ENCODE measurements at regions not wholly inside any gene's neighbourhood (a gene's known extent, or its start where the extent isn't known, plus 50 kb on each side); places are given as distances from the start of the nearest gene placed in this dataset.

DNA sequence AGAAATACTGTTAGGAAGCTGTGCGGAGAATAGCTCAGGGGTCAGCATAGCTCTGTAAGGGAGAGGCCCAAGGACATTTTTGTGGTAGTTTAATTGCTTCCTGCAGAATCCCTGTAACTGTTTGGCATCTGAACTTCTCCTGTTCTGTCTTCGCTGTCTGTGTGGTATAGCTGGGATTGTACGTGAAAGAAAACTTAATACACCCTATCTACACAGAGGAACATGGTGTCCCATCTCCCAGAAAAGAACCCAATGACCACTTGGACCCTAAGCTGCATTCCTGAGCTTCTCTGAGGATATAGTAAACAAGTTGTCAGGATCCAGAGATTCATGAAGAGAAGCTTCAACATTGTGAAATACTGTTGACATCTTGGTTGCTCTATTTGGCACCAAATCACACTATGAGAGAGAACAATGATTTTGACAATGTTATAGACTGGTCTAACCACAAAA, 81.3 kb downstream of the CDC42EP3 start:
- H3K27me3 ChIP-seq (ENCODE audit: insufficient read depth, low read length, poor library complexity, severe bottlenecking): no peaks in the 10 kb centered on the region
- H3K4me1 Mint-ChIP-seq: peaks cover 65 to 72% (median 69%) of the 10 kb centered on the region in 3 donors
- H3K36me3 ChIP-seq (ENCODE audit: insufficient read depth, low read length): no peaks in the 10 kb centered on the region
- H3K27me3 Mint-ChIP-seq: no peaks in the 10 kb centered on the region
- no peak for DNase-seq
- ChIA-PET POLR2A (interaction anchor here (2.1 kb wide), 1 partner anchor 10 kb away, joined by 7 read pairs; no protein-coding TSS in a partner anchor), CTCF (interaction anchor here (0.8 to 2.2 kb wide), 4 partner anchors 10 to 175 kb away, joined by 3 to 7 read pairs (median 4); no protein-coding TSS in a partner anchor)
- peaks cover 0 to 15% (median 11%) of the 10 kb centered on the region in 5 donors for H3K9me3 Mint-ChIP-seq
- peaks cover 50% of the 10 kb centered on the region for H3K4me1 ChIP-seq (ENCODE audit: insufficient read depth, low read length)
- peaks cover 7% of the 10 kb centered on the region for H3K9me3 ChIP-seq (ENCODE audit: low read length)
- H3K27ac Mint-ChIP-seq: peak overlapping the region in 7 of 8 donors; percentile 15 to 93 (median 79)
- H3K4me3 ChIP-seq (ENCODE audit: low read length): no peak overlapping the region
- no peak overlapping the region for H3K27ac ChIP-seq (ENCODE audit: low read depth, low read length)
- H3K36me3 Mint-ChIP-seq: peaks cover 2 to 16% (median 2%) of the 10 kb centered on the region in 3 donors
- peak overlapping the region in 3 of 7 donors; percentile 14 to 43 (median 36) for H3K4me3 Mint-ChIP-seq

All from CD8-positive, alpha-beta memory T cell (primary cell).